GM23248 (cell line): ENCODE measurements at regions not wholly inside any gene's neighbourhood (a gene's known extent, or its start where the extent isn't known, plus 50 kb on each side); places are given as distances from the start of the nearest gene placed in this dataset.

ENCODE experiments used
- EZH2 ChIP-seq: fragments of 200-600 bp; sonication (generic); IDR thresholded peaks from 2 replicates; pipeline ENCODE4 v1.6.1; 2018; ENCODE audit warnings: antibody characterized with exemption, mild to moderate bottlenecking; ENCODE audit not compliant: insufficient read depth, poor library complexity, severe bottlenecking
- EZH2phosphoT487 ChIP-seq: fragments of 200-600 bp; sonication (generic); IDR thresholded peaks from 2 replicates; pipeline ENCODE4 v1.6.1; 2018; ENCODE audit warnings: antibody characterized with exemption, moderate library complexity, mild to moderate bottlenecking, low read depth; ENCODE audit not compliant: insufficient read depth

DNA sequence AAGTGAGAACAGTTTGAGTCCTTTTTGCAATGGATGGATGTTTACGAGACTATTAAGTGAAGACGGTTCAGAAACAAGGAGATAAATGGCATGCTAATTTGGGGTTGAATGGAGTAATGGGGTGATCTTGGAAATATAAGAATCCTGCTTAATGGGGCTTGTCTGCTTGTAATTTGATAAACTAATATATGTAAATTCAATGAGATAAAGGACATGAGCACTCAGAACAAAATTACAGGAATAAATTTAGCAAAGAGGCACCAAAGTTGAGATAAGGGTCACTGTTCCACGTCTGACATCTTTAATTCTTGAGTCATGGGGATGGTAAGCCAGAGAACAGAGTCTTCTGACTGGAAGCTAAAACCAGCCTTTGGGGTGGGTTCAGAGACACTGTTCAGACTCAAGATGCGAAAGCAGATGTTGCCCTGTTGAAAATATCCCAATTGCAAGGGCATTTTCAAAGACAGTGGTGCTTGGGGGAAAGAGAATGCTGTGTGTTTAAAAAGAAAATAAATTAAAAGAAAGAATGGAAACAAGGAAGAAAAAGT lies 67.8 kb upstream of the CHRNB4 start:
- TF ChIP-seq EZH2 (no peak), EZH2phosphoT487 (no peak)
